ENCODE measurements at regions not wholly inside any gene's neighbourhood (a gene's known extent, or its start where the extent isn't known, plus 50 kb on each side); places are given as distances from the start of the nearest gene placed in this dataset.

- no peaks in the 10 kb centered on the region for H3K36me3 ChIP-seq (ENCODE audit: low read depth)
- no peak for TF ChIP-seq CTCF (IDR thresholded peaks at IDR 0.05; ENCODE audit: poor library complexity, severe bottlenecking)
- ATAC-seq (ENCODE audit: low read depth) (no peak), DNase-seq (ENCODE audit: low spot score) (no peak)
- H3K4me3 ChIP-seq (ENCODE audit: severe bottlenecking): no peak overlapping the region
- H3K9me3 ChIP-seq (ENCODE audit: severe bottlenecking): no peaks in the 10 kb centered on the region
- no peaks in the 10 kb centered on the region for H3K4me1 ChIP-seq (ENCODE audit: insufficient read depth, poor library complexity, severe bottlenecking)
- no peaks in the 10 kb centered on the region for H3K27me3 ChIP-seq (ENCODE audit: insufficient read depth, poor library complexity, severe bottlenecking)
- no peak overlapping the region for H3K27ac ChIP-seq (ENCODE audit: poor library complexity, severe bottlenecking)
Measured at GRCh38 chr9:18129809-18130334, 344.1 kb upstream of the ADAMTSL1 start.

GRCh38 chr9:18136354-18136994 lies 337.5 kb upstream of the ADAMTSL1 start:
- Histone ChIP-seq H3K27ac (ENCODE audit: poor library complexity, severe bottlenecking) (no peak overlapping the region), H3K4me3 (ENCODE audit: severe bottlenecking) (no peak overlapping the region), H3K36me3 (ENCODE audit: low read depth) (no peaks in the 10 kb centered on the region), H3K9me3 (ENCODE audit: severe bottlenecking) (no peaks in the 10 kb centered on the region), H3K4me1 (ENCODE audit: insufficient read depth, poor library complexity, severe bottlenecking) (no peaks in the 10 kb centered on the region), H3K27me3 (ENCODE audit: insufficient read depth, poor library complexity, severe bottlenecking) (no peaks in the 10 kb centered on the region)
- TF ChIP-seq CTCF (IDR thresholded peaks at IDR 0.05; ENCODE audit: poor library complexity, severe bottlenecking): no peak
- DNase-seq (ENCODE audit: low spot score) (no peak), ATAC-seq (ENCODE audit: low read depth) (no peak)

- no peaks in the 10 kb centered on the region for H3K27me3 ChIP-seq (ENCODE audit: insufficient read depth, poor library complexity, severe bottlenecking)
- H3K9me3 ChIP-seq (ENCODE audit: severe bottlenecking): no peaks in the 10 kb centered on the region
- no peak overlapping the region for H3K27ac ChIP-seq (ENCODE audit: poor library complexity, severe bottlenecking)
- H3K36me3 ChIP-seq (ENCODE audit: low read depth): no peaks in the 10 kb centered on the region
- no peak overlapping the region for H3K4me3 ChIP-seq (ENCODE audit: severe bottlenecking)
- no peaks in the 10 kb centered on the region for H3K4me1 ChIP-seq (ENCODE audit: insufficient read depth, poor library complexity, severe bottlenecking)
- TF ChIP-seq CTCF (IDR thresholded peaks at IDR 0.05; ENCODE audit: poor library complexity, severe bottlenecking): no peak
- DNase-seq (ENCODE audit: low spot score) (no peak), ATAC-seq (ENCODE audit: low read depth) (no peak)
Measured at GRCh38 chr9:18137815-18138214, 336.1 kb upstream of the ADAMTSL1 start.

DNA sequence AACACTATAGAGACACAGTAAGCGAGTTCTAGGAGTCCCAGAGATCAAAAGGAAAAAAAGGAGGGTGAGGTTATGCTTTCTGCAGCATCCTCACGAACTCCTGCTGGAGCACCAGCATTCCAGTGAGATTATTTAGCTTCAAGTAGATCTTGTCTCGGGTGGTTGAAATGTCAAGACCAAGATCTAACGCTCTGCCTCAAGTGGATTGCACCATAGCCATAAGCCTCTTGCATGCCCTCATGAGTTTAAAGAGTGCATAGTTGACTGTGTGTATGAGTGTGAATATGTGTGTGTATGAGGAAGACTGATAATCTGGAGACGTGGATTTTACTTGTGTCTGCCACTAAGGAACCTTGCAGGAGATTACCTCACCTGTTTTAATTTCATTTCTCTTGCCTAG lies 335.3 kb upstream of the ADAMTSL1 start:
- no peak for TF ChIP-seq CTCF (IDR thresholded peaks at IDR 0.05; ENCODE audit: poor library complexity, severe bottlenecking)
- Histone ChIP-seq H3K27ac (ENCODE audit: poor library complexity, severe bottlenecking) (no peak overlapping the region), H3K9me3 (ENCODE audit: severe bottlenecking) (no peaks in the 10 kb centered on the region), H3K27me3 (ENCODE audit: insufficient read depth, poor library complexity, severe bottlenecking) (no peaks in the 10 kb centered on the region), H3K36me3 (ENCODE audit: low read depth) (no peaks in the 10 kb centered on the region), H3K4me1 (ENCODE audit: insufficient read depth, poor library complexity, severe bottlenecking) (no peaks in the 10 kb centered on the region), H3K4me3 (ENCODE audit: severe bottlenecking) (no peak overlapping the region)
- ATAC-seq (ENCODE audit: low read depth) (no peak), DNase-seq (ENCODE audit: low spot score) (no peak)

DNA sequence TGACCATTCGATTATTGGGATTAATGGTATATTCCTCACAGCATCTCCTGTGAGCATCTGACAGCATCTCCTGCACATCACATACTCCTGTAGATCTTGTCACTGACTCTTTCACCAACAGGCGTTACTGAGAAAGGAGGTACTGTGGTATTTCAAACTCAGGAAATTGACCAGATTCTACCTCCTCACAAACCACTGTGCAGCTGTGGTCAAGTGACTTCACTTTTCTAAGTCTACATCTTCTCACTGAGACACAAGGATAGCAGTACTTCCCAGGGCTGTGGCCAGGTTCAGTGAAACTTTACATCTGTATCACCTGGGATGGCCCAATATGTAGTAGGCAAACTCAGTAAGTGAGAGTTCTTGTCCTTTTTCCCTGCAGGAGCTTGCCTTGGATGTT lies 332.3 kb upstream of the ADAMTSL1 start:
- ATAC-seq (ENCODE audit: low read depth) (no peak), DNase-seq (ENCODE audit: low spot score) (no peak)
- no peaks in the 10 kb centered on the region for H3K9me3 ChIP-seq (ENCODE audit: severe bottlenecking)
- no peaks in the 10 kb centered on the region for H3K4me1 ChIP-seq (ENCODE audit: insufficient read depth, poor library complexity, severe bottlenecking)
- no peaks in the 10 kb centered on the region for H3K27me3 ChIP-seq (ENCODE audit: insufficient read depth, poor library complexity, severe bottlenecking)
- no peaks in the 10 kb centered on the region for H3K36me3 ChIP-seq (ENCODE audit: low read depth)
- TF ChIP-seq CTCF (IDR thresholded peaks at IDR 0.05; ENCODE audit: poor library complexity, severe bottlenecking): no peak
- H3K27ac ChIP-seq (ENCODE audit: poor library complexity, severe bottlenecking): no peak overlapping the region
- no peak overlapping the region for H3K4me3 ChIP-seq (ENCODE audit: severe bottlenecking)

Measured in RWPE2 (cell line).